HepG2 (cell line): ENCODE measurements at regions not wholly inside any gene's neighbourhood (a gene's known extent, or its start where the extent isn't known, plus 50 kb on each side); places are given as distances from the start of the nearest gene placed in this dataset.

Experiments
- ATAC-seq: fragments of 200-7000 bp; cut with Tn5 transposase; 3 replicates; pipeline ENCODE4 v1.9.1; 2020; ENCODE audit warnings: mild to moderate bottlenecking, moderate library complexity
- BruUV-seq: library from RNA; stranded (reverse); fragments of 400-500 nt; replicated peaks from 2 replicates; lab custom pipeline; 2021; lab: Mats Ljungman, UMichigan
- CTCF ChIA-PET: fragments of 300-600 bp; formaldehyde crosslinking; extraction: SDS; loops from one replicate; lab custom pipeline; 2021; ENCODE audit warnings: low total read pairs, inconsistent platforms, low intra/inter-chr PET ratio; lab: Yijun Ruan, JAX
- POLR2A ChIA-PET: fragments of 350-600 bp; sonication (Branson Sonifier 250); formaldehyde crosslinking; loops from one replicate; lab custom pipeline; 2020; ENCODE audit warnings: antibody characterized with exemption, inconsistent platforms; lab: Yijun Ruan, JAX
- DNase-seq: peaks from one replicate; pipeline ENCODE4 v3.0.0-alpha.2; 2015; ENCODE audit warnings: low spot score
- FAIRE-seq: peaks from 3 replicates; lab custom pipeline; 2011; peaks lifted over from hg19 to GRCh38; lab: Jason Lieb, UNC
- H2AFZ ChIP-seq: one replicate; pipeline ENCODE4 v1.6.1; 2011; ENCODE audit warnings: low read length, inconsistent platforms
- H3K27ac ChIP-seq: fragments of 300-600 bp; 3 replicates; pipeline ENCODE4 v1.8.0; 2011; ENCODE audit warnings: mixed run types, mild to moderate bottlenecking, mixed read lengths, low read length, inconsistent platforms; ENCODE audit not compliant: insufficient read depth; ENCODE audit errors: extremely low read length
- H3K27me3 ChIP-seq, 2 experiments: fragments of 200-600 bp in 1 of 2; 2 replicates in 1 of 2; 3 replicates in 1 of 2; pipeline versions ENCODE4 v1.6.0 to v1.8.0; 2011; ENCODE audit warnings: low read length in 2 of 2, mild to moderate bottlenecking in 2 of 2, moderate library complexity in 2 of 2, inconsistent platforms in 1 of 2; ENCODE audit not compliant: insufficient read depth in 2 of 2, control insufficient read depth in 1 of 2
- H3K36me3 ChIP-seq, 2 experiments: fragments of 200-600 bp in 1 of 2; replicated peaks in 1 of 2; 2 replicates in 1 of 2; 3 replicates in 1 of 2; pipeline versions ENCODE4 v1.5.1 to v1.8.0; 2011; ENCODE audit warnings: low read length in 2 of 2, inconsistent platforms in 1 of 2; ENCODE audit not compliant: insufficient read depth in 2 of 2, control insufficient read depth in 1 of 2
- H3K4me1 ChIP-seq: 2 replicates; pipeline ENCODE4 v1.5.1; 2012; ENCODE audit warnings: low read length, inconsistent platforms; ENCODE audit not compliant: insufficient read depth
- H3K4me2 ChIP-seq: 2 replicates; pipeline ENCODE4 v1.6.0; 2011; ENCODE audit warnings: low read depth, low read length, inconsistent platforms
- H3K4me3 ChIP-seq, 3 experiments: fragments of 200-600 bp in 1 of 3; sonication (generic), shearing (Covaris generic) in 1 of 3; replicated peaks in 1 of 3; 2 replicates each; pipeline ENCODE4 v1.5.1; 2011 to 2016; ENCODE audit warnings: low read length in 3 of 3, inconsistent platforms in 2 of 3, low read depth in 2 of 3, mild to moderate bottlenecking in 2 of 3, control low read depth in 1 of 3, mixed read lengths in 1 of 3; ENCODE audit not compliant: insufficient read depth in 1 of 3
- H3K79me2 ChIP-seq: one replicate; pipeline ENCODE4 v1.6.1; 2011; ENCODE audit warnings: low read length, inconsistent platforms; ENCODE audit not compliant: insufficient read depth
- H3K9ac ChIP-seq: 2 replicates; pipeline ENCODE4 v1.6.0; 2011; ENCODE audit warnings: mild to moderate bottlenecking, low read depth, low read length, inconsistent platforms; ENCODE audit not compliant: insufficient read depth
- H3K9me3 ChIP-seq: 2 replicates; pipeline ENCODE4 v1.5.1; 2012; ENCODE audit warnings: mild to moderate bottlenecking, low read length
- H4K20me1 ChIP-seq: 2 replicates; pipeline ENCODE4 v1.6.0; 2011; ENCODE audit warnings: inconsistent platforms, mild to moderate bottlenecking, low read length, moderate library complexity; ENCODE audit not compliant: insufficient read depth
- DZIP1 ChIP-seq: sonication (generic); formaldehyde crosslinking; IDR thresholded peaks from 2 replicates; pipeline ENCODE4 v1.5.0; 2020; ENCODE audit warnings: mild to moderate bottlenecking, missing genetic modification reagents
- KLF11 ChIP-seq: IDR thresholded peaks from 2 replicates; pipeline ENCODE4 v1.6.1; 2016; ENCODE audit warnings: missing compliant biosample characterization
- MED1 ChIP-seq: sonication (generic); formaldehyde crosslinking; IDR thresholded peaks from 2 replicates; pipeline ENCODE4 v1.4.0; 2020; ENCODE audit warnings: missing genetic modification reagents
- NFYB ChIP-seq: sonication (generic); formaldehyde crosslinking; IDR thresholded peaks from 2 replicates; pipeline ENCODE4 v1.4.0; 2020; ENCODE audit warnings: missing genetic modification reagents
- PAWR ChIP-seq: sonication (generic); formaldehyde crosslinking; IDR thresholded peaks from 2 replicates; pipeline ENCODE4 v1.4.0; 2020; ENCODE audit warnings: missing genetic modification reagents, mild to moderate bottlenecking, borderline replicate concordance
- ZMAT3 ChIP-seq: sonication (generic); formaldehyde crosslinking; conservative IDR thresholded peaks from 2 replicates; pipeline ENCODE4 v1.7.0; 2021; ENCODE audit warnings: missing genetic modification reagents
- ZMYM3 ChIP-seq: sonication (generic); formaldehyde crosslinking; IDR thresholded peaks from 2 replicates; pipeline ENCODE4 v1.5.1; 2020; ENCODE audit warnings: mild to moderate bottlenecking, missing genetic modification reagents
- ZNF383 ChIP-seq: sonication (generic); formaldehyde crosslinking; IDR thresholded peaks from 2 replicates; pipeline ENCODE4 v1.4.0; 2020; ENCODE audit warnings: missing genetic modification reagents, mild to moderate bottlenecking, borderline replicate concordance
- ZNF484 ChIP-seq: sonication (generic); formaldehyde crosslinking; IDR thresholded peaks from 2 replicates; pipeline ENCODE4 v1.5.1; 2020; ENCODE audit warnings: mild to moderate bottlenecking, low read depth, missing genetic modification reagents, borderline replicate concordance
- ZNF746 ChIP-seq: sonication (generic); formaldehyde crosslinking; IDR thresholded peaks from 2 replicates; pipeline ENCODE4 v1.8.0; 2022; ENCODE audit warnings: mild to moderate bottlenecking, missing genetic modification reagents
- ZNF780A ChIP-seq: sonication (generic); formaldehyde crosslinking; IDR thresholded peaks from 2 replicates; pipeline ENCODE4 v1.8.0; 2022; ENCODE audit warnings: mild to moderate bottlenecking, missing genetic modification reagents, moderate library complexity
- ZNF784 ChIP-seq: sonication (generic); formaldehyde crosslinking; IDR thresholded peaks from 2 replicates; pipeline ENCODE4 v1.5.1; 2020; ENCODE audit warnings: missing genetic modification reagents, mild to moderate bottlenecking, borderline replicate concordance
- ZSCAN21 ChIP-seq: sonication (generic); formaldehyde crosslinking; IDR thresholded peaks from 2 replicates; pipeline ENCODE4 v1.8.0; 2022; ENCODE audit warnings: mild to moderate bottlenecking, missing genetic modification reagents, moderate library complexity, borderline replicate concordance
- WGBS: methylation state at CpG from one replicate; pipeline ENCODE4 v1.1.6; 2017; ENCODE audit warnings: low lambda C conversion rate; 5-methylcytosine and 5-hydroxymethylcytosine counted together
- in situ Hi-C: cut with HindIII; loops from 2 replicates; pipeline ENCODE4 v1.10.0; 2017; ENCODE audit warnings: low pct_unique_long_range_greater_than_20kb; ENCODE audit not compliant: extremely low pct_ligation_motif_present
- intact Hi-C: fragments of 100-400 bp; cut with micrococcal nuclease; formaldehyde crosslinking; loops from one replicate; pipeline ENCODE4 v1.10.0; 2022; ENCODE audit not compliant: unreplicated experiment
- TF ChIP-seq, protein P1 (sequence below): sonication (generic); formaldehyde crosslinking; IDR thresholded peaks from 2 replicates; pipeline ENCODE4 v1.5.0; 2020; ENCODE audit warnings: missing genetic modification reagents

DNA sequence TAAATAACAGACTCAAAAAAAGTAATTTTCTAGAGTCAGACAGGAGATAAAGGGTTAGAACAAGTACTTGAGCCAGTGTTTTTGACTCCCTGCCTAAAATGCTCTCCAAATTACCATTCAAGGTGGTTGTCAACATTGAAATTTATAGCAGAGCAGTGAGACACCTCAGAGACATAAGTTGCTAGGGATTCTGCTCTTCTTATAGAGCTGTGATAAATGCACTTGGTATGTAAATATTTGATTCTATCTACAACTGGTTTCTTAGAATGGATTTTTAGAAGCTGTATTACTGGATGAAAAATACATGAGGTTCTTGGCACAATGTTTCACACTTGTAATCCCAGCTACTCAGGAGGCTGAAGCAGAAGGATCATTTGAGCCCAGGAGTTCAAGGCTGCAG lies 83.9 kb upstream of the OSBPL8 start:
- Histone ChIP-seq H3K27me3 (peaks cover 0 to 2% of the 10 kb centered on the region in 2 experiments; a peak in 1 of 5 replicates), H3K9me3 (no peaks in the 10 kb centered on the region), H4K20me1 (no peaks in the 10 kb centered on the region), H3K4me3 (no peak overlapping the region), H3K4me2 (no peak overlapping the region), H3K4me1 (no peaks in the 10 kb centered on the region), H3K27ac (no peak overlapping the region), H3K79me2 (no peaks in the 10 kb centered on the region), H2AFZ (no peak overlapping the region), H3K36me3 (no peaks in the 10 kb centered on the region), H3K9ac (no peak overlapping the region)
- TF ChIP-seq PAWR = no peak
- no peak for TF ChIP-seq ZNF746 (CRISPR knock-in tag)
- TF ChIP-seq NFYB (CRISPR knock-in tag) = no peak
- no peak for TF ChIP-seq ZMAT3 (CRISPR knock-in tag)
- ChIA-PET POLR2A (no interaction called here), CTCF (no interaction called here)
- in situ Hi-C loops (no loop called here), intact Hi-C loops (no loop called here)
- no peak for DNase-seq
- no TSS peak for BruUV-seq
- FAIRE-seq = no peak
- no peak for ATAC-seq

DNA sequence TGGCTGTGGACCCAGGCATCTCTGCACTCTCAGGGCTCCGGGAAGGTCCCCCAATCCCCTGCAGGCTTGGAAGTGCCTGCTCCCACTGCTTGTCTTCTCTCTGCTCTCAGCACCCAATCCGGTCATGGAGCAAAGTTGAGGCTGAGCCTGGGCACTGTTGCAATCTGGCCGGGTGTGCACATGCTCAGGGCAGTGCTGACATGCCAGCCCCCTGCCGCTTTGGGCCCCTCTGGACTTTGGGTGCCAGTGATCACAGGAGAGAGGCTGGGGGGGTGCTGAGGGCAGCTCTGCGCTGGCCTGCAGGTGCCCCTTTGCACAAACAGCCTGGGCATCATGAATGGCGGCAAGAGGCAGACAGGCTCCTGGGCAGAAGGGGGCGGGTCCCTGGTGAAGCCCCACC lies 85.4 kb upstream of the OSBPL8 start:
- ChIA-PET POLR2A (no interaction called here), CTCF (no interaction called here)
- no peak for DNase-seq
- H2AFZ ChIP-seq = no peak overlapping the region
- H3K4me3 ChIP-seq = no peak overlapping the region
- no peak overlapping the region for H3K4me2 ChIP-seq
- no TSS peak for BruUV-seq
- no peaks in the 10 kb centered on the region for H3K36me3 ChIP-seq
- no peak for TF ChIP-seq ZSCAN21 (CRISPR knock-in tag)
- TF ChIP-seq, protein P1, sequence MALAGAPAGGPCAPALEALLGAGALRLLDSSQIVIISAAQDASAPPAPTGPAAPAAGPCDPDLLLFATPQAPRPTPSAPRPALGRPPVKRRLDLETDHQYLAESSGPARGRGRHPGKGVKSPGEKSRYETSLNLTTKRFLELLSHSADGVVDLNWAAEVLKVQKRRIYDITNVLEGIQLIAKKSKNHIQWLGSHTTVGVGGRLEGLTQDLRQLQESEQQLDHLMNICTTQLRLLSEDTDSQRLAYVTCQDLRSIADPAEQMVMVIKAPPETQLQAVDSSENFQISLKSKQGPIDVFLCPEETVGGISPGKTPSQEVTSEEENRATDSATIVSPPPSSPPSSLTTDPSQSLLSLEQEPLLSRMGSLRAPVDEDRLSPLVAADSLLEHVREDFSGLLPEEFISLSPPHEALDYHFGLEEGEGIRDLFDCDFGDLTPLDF (CRISPR knock-in tag) = no peak
- no peak for TF ChIP-seq KLF11 (CRISPR knock-in tag)
- no peak for TF ChIP-seq ZNF784
- no peak for TF ChIP-seq ZMYM3
- no peak for TF ChIP-seq ZNF780A (CRISPR knock-in tag)
- no peak for TF ChIP-seq MED1 (CRISPR knock-in tag)
- TF ChIP-seq DZIP1 (CRISPR knock-in tag) = no peak
- TF ChIP-seq ZNF383 (CRISPR knock-in tag) = no peak
- no peak for TF ChIP-seq ZNF484 (CRISPR knock-in tag)
- intact Hi-C loops (no loop called here), in situ Hi-C loops (no loop called here)
- FAIRE-seq = no peak
- no peaks in the 10 kb centered on the region for H3K9me3 ChIP-seq
- H3K27ac ChIP-seq = no peak overlapping the region
- WGBS = 30% methylated on average over 4 of the region's 7 CpGs
- H3K4me1 ChIP-seq = no peaks in the 10 kb centered on the region
- no peak overlapping the region for H3K9ac ChIP-seq
- H4K20me1 ChIP-seq = no peaks in the 10 kb centered on the region
- H3K27me3 ChIP-seq = peaks cover 0 to 2% of the 10 kb centered on the region in 2 experiments; a peak in 1 of 5 replicates
- peak; percentile 72 for ATAC-seq
- no peaks in the 10 kb centered on the region for H3K79me2 ChIP-seq
